ENCODE measurements at regions not wholly inside any gene's neighbourhood (a gene's known extent, or its start where the extent isn't known, plus 50 kb on each side); places are given as distances from the start of the nearest gene placed in this dataset.

DNA sequence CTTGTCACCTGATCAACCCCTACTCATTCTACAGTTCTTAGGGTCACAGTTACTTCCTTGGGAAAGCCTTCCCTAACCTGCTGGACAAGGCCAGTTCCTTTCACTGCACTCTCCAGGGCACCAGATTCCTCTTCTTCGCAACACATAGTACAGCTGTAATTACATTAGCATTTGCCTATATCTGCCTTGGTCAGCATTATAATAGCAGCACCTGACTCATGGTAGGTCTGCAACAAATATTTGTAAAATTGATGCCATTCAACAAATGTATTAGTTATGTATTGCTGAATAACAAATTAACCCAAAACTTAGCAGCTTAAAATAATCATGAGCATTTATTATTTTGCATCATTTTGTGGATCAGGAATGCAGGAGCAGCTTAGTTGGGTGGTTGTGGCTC lies 193.0 kb downstream of the IRX5 start:
- TF ChIP-seq, protein P1, sequence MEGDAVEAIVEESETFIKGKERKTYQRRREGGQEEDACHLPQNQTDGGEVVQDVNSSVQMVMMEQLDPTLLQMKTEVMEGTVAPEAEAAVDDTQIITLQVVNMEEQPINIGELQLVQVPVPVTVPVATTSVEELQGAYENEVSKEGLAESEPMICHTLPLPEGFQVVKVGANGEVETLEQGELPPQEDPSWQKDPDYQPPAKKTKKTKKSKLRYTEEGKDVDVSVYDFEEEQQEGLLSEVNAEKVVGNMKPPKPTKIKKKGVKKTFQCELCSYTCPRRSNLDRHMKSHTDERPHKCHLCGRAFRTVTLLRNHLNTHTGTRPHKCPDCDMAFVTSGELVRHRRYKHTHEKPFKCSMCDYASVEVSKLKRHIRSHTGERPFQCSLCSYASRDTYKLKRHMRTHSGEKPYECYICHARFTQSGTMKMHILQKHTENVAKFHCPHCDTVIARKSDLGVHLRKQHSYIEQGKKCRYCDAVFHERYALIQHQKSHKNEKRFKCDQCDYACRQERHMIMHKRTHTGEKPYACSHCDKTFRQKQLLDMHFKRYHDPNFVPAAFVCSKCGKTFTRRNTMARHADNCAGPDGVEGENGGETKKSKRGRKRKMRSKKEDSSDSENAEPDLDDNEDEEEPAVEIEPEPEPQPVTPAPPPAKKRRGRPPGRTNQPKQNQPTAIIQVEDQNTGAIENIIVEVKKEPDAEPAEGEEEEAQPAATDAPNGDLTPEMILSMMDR (IDR thresholded peaks at IDR 0.05; ENCODE audit: low read depth, low read length): no peak
- H3K4me3 ChIP-seq (replicated peaks in 1 of 2; ENCODE audit: low read depth in 2 of 2, low read length in 2 of 2): no peak overlapping the region
- no peak for DNase-seq (ENCODE audit: low read depth in 2 of 2)

DNA sequence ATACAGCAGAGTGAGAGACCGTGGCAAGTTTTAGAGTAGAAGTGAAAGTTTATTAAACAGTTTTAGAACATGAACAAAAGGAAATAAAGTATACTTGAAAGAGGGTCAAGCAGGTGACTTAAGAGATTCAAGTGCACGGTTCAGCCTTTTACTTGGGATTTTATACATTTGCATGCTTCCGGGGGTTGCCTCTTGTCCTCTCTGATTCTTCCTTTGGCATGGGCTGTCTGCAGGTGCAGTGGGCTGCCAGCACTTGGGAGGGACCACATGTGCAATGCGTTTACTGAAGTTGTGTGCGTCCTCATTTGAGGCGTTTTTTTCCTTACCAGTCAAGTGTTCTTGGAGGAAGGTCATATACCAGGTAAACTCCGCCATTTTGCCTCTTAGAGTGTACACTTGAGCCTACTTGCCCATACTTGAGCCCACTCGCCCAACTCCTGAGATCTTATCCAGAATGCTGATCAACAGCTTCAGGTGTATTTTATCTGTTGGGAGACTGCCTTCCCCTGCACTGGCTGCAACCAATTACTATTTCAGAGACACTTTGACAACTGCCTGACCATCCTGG lies 195.2 kb downstream of the IRX5 start:
- TF ChIP-seq, protein P1 (IDR thresholded peaks at IDR 0.05; ENCODE audit: low read depth, low read length): no peak

DNA sequence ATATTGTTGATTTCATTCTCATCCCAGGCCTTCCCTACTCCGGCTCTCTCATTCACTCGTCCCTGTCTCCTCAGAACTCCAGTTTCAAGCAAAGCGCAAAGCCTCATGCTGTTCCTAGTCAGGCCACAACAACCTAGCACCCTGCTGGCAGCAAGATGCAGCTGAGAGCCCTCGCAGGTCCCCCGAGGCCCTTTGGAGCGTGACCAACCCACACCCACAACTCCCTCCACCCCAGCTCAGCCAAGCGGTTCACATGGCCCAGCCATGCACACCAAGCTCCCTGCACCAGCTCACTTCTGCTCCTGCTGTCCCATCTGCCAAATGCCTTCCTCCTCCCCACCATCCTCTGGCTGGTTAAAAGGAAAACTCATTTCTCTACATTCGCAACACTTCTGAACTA lies 195.8 kb downstream of the IRX5 start:
- TF ChIP-seq, protein P1 (IDR thresholded peaks at IDR 0.05; ENCODE audit: low read depth, low read length): no peak

More for the DNA sequence above, 195.2 kb downstream of the IRX5 start:
- H3K4me3 ChIP-seq (replicated peaks in 1 of 2; ENCODE audit: low read depth in 2 of 2, low read length in 2 of 2): no peak overlapping the region
- DNase-seq (ENCODE audit: low read depth in 2 of 2): no peak

DNA sequence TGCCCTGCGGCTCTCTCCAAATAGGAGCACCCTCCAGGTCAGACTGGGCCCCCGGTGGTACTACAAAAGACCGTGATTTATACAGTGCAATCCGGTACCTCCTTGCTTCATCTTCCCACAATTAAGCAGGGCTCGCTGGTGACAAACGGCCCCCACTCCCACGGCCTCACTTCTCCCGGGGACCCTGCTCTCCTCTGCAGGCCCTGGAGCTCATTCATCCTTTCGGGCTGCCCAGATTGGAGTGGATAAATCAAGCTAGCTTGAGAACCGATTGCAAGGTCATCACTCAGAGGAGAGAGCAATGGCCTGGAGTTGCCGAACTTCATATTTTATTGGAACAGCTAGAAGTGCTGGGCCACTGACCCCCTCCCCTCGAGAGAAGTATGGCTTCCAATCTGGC lies 193.5 kb upstream of the IRX6 start:
- H3K4me3 ChIP-seq (replicated peaks in 1 of 2; ENCODE audit: low read depth in 2 of 2, low read length in 2 of 2): no peak overlapping the region
- DNase-seq (ENCODE audit: low read depth in 2 of 2): no peak
- TF ChIP-seq, protein P1 (IDR thresholded peaks at IDR 0.05; ENCODE audit: low read depth, low read length): no peak

More for the DNA sequence above, 195.8 kb downstream of the IRX5 start:
- no peak for DNase-seq (ENCODE audit: low read depth in 2 of 2)
- no peak overlapping the region for H3K4me3 ChIP-seq (replicated peaks in 1 of 2; ENCODE audit: low read depth in 2 of 2, low read length in 2 of 2)

DNA sequence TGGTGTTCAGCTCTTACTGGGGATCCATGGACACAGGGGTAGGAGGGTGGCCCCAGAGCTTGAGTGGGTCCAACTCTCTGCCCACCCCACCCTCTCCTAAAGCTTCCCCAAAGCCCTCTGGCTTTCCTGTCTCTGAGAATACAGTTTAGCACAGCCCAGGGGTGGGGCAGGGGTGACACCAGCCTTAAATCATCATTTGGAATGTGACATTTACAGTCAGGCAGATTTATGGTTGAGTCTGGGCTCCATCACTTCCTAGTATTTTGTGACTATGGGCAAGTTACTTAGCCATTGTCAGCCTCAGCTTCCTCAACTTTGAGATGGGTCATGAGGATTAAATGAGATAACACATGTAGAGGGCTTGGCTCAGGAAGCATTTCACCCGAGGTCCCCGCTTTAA lies 193.1 kb upstream of the IRX6 start:
- DNase-seq (ENCODE audit: low read depth in 2 of 2): no peak
- H3K4me3 ChIP-seq (replicated peaks in 1 of 2; ENCODE audit: low read depth in 2 of 2, low read length in 2 of 2): no peak overlapping the region
- TF ChIP-seq, protein P1 (IDR thresholded peaks at IDR 0.05; ENCODE audit: low read depth, low read length): no peak

DNA sequence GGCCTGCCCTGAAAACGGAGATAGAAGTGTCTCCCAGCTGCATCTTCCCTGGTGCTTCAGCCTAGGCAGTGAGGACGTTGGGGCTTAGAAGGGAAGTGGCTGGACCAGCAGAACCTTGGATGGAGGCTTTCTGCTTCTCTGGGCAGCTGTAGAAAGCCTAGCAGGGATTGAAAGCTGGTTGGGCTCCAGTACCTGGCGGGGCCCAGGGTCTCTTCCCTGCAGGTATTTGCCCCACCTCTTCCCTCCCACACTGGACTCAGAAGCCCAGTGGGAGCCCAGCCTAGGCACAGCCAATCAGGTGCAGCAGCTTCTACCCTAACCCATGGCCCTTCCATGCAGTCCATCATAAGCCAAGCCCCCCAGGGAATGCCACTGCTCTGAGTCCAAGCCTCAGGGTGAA lies 190.3 kb upstream of the IRX6 start:
- no peak overlapping the region for H3K4me3 ChIP-seq (replicated peaks in 1 of 2; ENCODE audit: low read depth in 2 of 2, low read length in 2 of 2)

More for the DNA sequence above, 190.3 kb upstream of the IRX6 start:
- DNase-seq (ENCODE audit: low read depth in 2 of 2): no peak
- TF ChIP-seq, protein P1 (IDR thresholded peaks at IDR 0.05; ENCODE audit: low read depth, low read length): no peak

Measured in cardiac fibroblast (primary cell).